Memory B cell (primary cell): ENCODE measurements at regions not wholly inside any gene's neighbourhood (a gene's known extent, or its start where the extent isn't known, plus 50 kb on each side); places are given as distances from the start of the nearest gene placed in this dataset.
A peak's percentile ranks its signal among the peaks of the same experiment; 100 is the strongest.

Experiments used
- ATAC-seq: fragments of 150-1000 bp; cut with Tn5 transposase; 2 replicates; pipeline ENCODE4 v1.10.0; 2021; ENCODE audit warnings: low read depth, mild to moderate bottlenecking, moderate library complexity
- DNase-seq, 2 donors: peaks; one replicate each; pipeline ENCODE4 v3.0.0; 2022; ENCODE audit warnings: low spot score in 2 of 2
- H3K27ac Mint-ChIP-seq: one replicate; pipeline ENCODE4 v1.8.0; 2022; ENCODE audit warnings: mild to moderate bottlenecking, moderate library complexity, mixed read lengths
- H3K27me3 Mint-ChIP-seq: one replicate; pipeline ENCODE4 v1.8.0; 2022; ENCODE audit warnings: mixed read lengths
- H3K36me3 Mint-ChIP-seq: one replicate; pipeline ENCODE4 v1.8.0; 2022; ENCODE audit warnings: mild to moderate bottlenecking, mixed read lengths
- H3K4me1 Mint-ChIP-seq: one replicate; pipeline ENCODE4 v1.8.0; 2022; ENCODE audit warnings: mixed read lengths
- H3K4me3 Mint-ChIP-seq: one replicate; pipeline ENCODE4 v1.8.0; 2022; ENCODE audit warnings: mild to moderate bottlenecking, moderate library complexity, mixed read lengths
- H3K9me3 Mint-ChIP-seq: one replicate; pipeline ENCODE4 v1.8.0; 2022; ENCODE audit warnings: mixed read lengths

- Mint-ChIP-seq H3K36me3 (no peaks in the 10 kb centered on the region), H3K4me1 (no peaks in the 10 kb centered on the region), H3K9me3 (no peaks in the 10 kb centered on the region), H3K27ac (no peak overlapping the region), H3K27me3 (peaks cover 2% of the 10 kb centered on the region), H3K4me3 (no peak overlapping the region)
- ATAC-seq (no peak), DNase-seq (no peak)
Measured at GRCh38 chr16:76970087-76970744, 220.8 kb upstream of the MON1B start.

DNA sequence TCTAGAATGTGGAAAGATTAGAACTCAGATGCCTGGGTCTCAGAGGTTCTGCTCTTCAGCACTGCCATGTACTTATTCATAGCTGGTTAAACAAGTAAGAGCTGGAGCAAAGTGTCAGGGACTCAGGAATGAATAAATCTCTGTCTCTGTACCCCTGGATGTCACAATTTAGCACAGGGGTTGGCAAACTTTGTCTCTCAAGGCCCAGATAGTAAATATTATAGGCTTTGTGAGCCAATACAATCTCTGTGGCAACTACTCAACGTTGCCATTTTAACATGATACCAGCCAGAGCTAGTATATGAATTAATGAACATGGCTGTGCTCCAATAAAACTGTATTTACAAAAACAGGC is 220.3 kb upstream of the MON1B start:
- no peak for DNase-seq
- Mint-ChIP-seq H3K36me3 (no peaks in the 10 kb centered on the region), H3K9me3 (no peaks in the 10 kb centered on the region), H3K4me3 (no peak overlapping the region), H3K27ac (no peak overlapping the region), H3K27me3 (peaks cover 2% of the 10 kb centered on the region), H3K4me1 (no peaks in the 10 kb centered on the region)
- no peak for ATAC-seq

DNA sequence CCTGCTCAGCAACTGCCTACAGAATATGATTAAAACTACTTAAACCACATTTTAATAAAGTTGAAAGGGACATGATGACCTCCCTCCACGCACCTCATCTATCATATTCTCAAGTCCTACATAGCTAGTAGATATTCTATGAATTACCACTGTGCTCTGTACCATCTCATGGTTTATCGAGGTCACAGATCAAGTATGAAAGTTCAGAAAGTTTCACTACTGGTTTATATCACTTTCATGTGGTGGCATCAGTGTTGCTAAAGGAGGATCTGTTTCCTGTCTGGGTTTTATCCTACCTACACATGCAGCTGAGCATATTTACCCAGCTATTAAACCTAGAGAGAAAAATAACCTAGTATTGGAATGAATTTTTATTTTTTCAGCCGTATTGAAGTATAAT is 214.9 kb upstream of the MON1B start:
- Mint-ChIP-seq H3K4me3 (no peak overlapping the region), H3K27me3 (peaks cover 3% of the 10 kb centered on the region), H3K4me1 (peaks cover 2% of the 10 kb centered on the region), H3K36me3 (no peaks in the 10 kb centered on the region), H3K9me3 (no peaks in the 10 kb centered on the region), H3K27ac (no peak overlapping the region)
- peak; percentile 95 for ATAC-seq
- DNase-seq, result peak in 1 of 2 donors; percentile 2

- Mint-ChIP-seq H3K36me3 (no peaks in the 10 kb centered on the region), H3K27me3 (peaks cover 3% of the 10 kb centered on the region), H3K4me1 (peaks cover 2% of the 10 kb centered on the region), H3K9me3 (peaks cover 2% of the 10 kb centered on the region), H3K27ac (no peak overlapping the region), H3K4me3 (no peak overlapping the region)
- no peak for ATAC-seq
- DNase-seq, result no peak
Measured at GRCh38 chr16:76976756-76977155, 214.2 kb upstream of the MON1B start.

DNA sequence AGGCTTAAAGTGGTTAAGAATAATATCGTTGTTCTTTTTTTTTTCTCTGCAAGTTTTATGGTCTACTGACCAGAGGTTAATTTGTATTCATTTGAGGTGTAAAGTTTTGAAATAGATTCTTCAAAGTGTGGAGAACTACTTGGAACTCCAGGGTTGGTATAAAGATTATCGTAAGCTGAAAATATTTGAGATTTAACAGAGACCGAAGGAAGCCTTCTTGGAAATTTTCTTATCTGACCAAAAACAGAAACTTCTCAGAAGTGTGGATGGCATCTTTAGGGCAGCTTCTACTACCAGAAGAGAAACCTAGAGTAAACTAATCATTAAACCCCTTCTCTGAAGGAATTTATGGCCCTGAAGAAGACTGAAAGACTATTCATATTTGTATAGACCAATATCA is 206.8 kb upstream of the MON1B start:
- no peak for ATAC-seq
- H3K27me3 Mint-ChIP-seq, result no peaks in the 10 kb centered on the region
- H3K4me3 Mint-ChIP-seq, result no peak overlapping the region
- H3K9me3 Mint-ChIP-seq, result peaks cover 6% of the 10 kb centered on the region
- no peaks in the 10 kb centered on the region for H3K4me1 Mint-ChIP-seq
- H3K36me3 Mint-ChIP-seq, result no peaks in the 10 kb centered on the region
- no peak for DNase-seq
- no peak overlapping the region for H3K27ac Mint-ChIP-seq

GRCh38 chr16:76985392-76986045 is 205.5 kb upstream of the MON1B start:
- DNase-seq, result no peak
- Mint-ChIP-seq H3K9me3 (peaks cover 7% of the 10 kb centered on the region), H3K36me3 (no peaks in the 10 kb centered on the region)

GRCh38 chr16:76988526-76988925 is 202.5 kb upstream of the MON1B start:
- Mint-ChIP-seq H3K4me3 (no peak overlapping the region), H3K9me3 (peaks cover 8% of the 10 kb centered on the region), H3K27ac (no peak overlapping the region), H3K4me1 (no peaks in the 10 kb centered on the region), H3K36me3 (no peaks in the 10 kb centered on the region), H3K27me3 (peaks cover 2% of the 10 kb centered on the region)
- ATAC-seq, result no peak
- DNase-seq, result no peak

More at GRCh38 chr16:76985392-76986045, 205.5 kb upstream of the MON1B start:
- Mint-ChIP-seq H3K4me1 (no peaks in the 10 kb centered on the region), H3K27ac (no peak overlapping the region), H3K27me3 (no peaks in the 10 kb centered on the region), H3K4me3 (no peak overlapping the region)
- no peak for ATAC-seq

GRCh38 chr16:77002644-77003043 is 188.3 kb upstream of the MON1B start:
- DNase-seq (no peak), ATAC-seq (no peak)
- H3K4me1 Mint-ChIP-seq, result peaks cover 8% of the 10 kb centered on the region
- H3K9me3 Mint-ChIP-seq, result peaks cover 3% of the 10 kb centered on the region
- H3K36me3 Mint-ChIP-seq, result no peaks in the 10 kb centered on the region
- peaks cover 5% of the 10 kb centered on the region for H3K27me3 Mint-ChIP-seq
- no peak overlapping the region for H3K4me3 Mint-ChIP-seq
- H3K27ac Mint-ChIP-seq, result no peak overlapping the region

DNA sequence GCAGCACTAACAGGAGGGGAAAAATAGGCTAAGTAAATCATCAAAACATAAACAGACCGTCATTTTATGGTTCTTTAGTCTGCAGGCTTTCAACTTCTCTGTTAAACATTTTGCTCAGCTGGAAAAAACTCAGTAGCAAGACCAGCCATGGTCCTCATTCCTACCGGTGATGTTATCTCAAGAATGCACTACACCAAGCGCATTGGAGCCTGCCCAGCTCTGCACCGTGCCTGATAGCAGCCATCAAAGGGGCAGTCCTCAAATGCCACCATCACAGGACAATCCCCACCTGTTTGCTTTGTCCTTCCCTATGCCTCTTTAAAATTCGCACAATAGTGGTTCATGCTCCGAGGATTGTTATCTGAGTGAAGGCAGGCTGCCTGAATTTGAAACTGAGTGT is 181.5 kb upstream of the MON1B start:
- Mint-ChIP-seq H3K4me1 (no peaks in the 10 kb centered on the region), H3K4me3 (no peak overlapping the region), H3K27me3 (peaks cover 3% of the 10 kb centered on the region), H3K27ac (no peak overlapping the region), H3K36me3 (no peaks in the 10 kb centered on the region), H3K9me3 (peaks cover 18% of the 10 kb centered on the region)
- DNase-seq, result no peak
- ATAC-seq, result no peak

- no peak overlapping the region for H3K27ac Mint-ChIP-seq
- H3K4me1 Mint-ChIP-seq, result no peaks in the 10 kb centered on the region
- H3K27me3 Mint-ChIP-seq, result no peaks in the 10 kb centered on the region
- no peak for ATAC-seq
- no peak for DNase-seq
- H3K9me3 Mint-ChIP-seq, result peaks cover 18% of the 10 kb centered on the region
- no peaks in the 10 kb centered on the region for H3K36me3 Mint-ChIP-seq
- H3K4me3 Mint-ChIP-seq, result no peak overlapping the region
Measured at GRCh38 chr16:77014441-77014840, 176.5 kb upstream of the MON1B start.

DNA sequence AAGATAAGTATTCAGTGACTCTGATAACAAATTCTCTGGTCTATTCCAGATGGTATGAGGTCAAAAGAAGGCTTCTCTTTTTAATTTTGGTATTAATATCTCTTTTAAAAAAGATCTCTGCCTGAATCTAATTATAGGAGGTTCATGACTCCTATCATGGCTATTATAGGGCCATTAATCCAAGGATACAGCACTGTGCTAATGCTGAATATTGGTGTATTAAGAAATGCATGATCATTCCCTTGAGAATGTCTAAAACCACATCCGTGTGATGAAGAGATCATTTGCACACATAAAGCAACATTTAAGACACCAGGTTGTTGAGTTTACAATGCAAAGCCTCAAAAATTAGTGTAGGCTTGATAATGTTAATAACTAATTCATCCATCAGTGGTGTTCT is 160.4 kb upstream of the MON1B start:
- Mint-ChIP-seq H3K4me1 (no peaks in the 10 kb centered on the region), H3K4me3 (no peak overlapping the region), H3K27me3 (peaks cover 2% of the 10 kb centered on the region), H3K36me3 (no peaks in the 10 kb centered on the region), H3K27ac (no peak overlapping the region), H3K9me3 (peaks cover 2% of the 10 kb centered on the region)
- DNase-seq (no peak), ATAC-seq (no peak)

GRCh38 chr16:77033516-77033915 is 157.5 kb upstream of the MON1B start:
- DNase-seq (no peak), ATAC-seq (no peak)
- no peak overlapping the region for H3K4me3 Mint-ChIP-seq
- peaks cover 3% of the 10 kb centered on the region for H3K9me3 Mint-ChIP-seq
- no peak overlapping the region for H3K27ac Mint-ChIP-seq
- H3K4me1 Mint-ChIP-seq, result no peaks in the 10 kb centered on the region
- H3K36me3 Mint-ChIP-seq, result no peaks in the 10 kb centered on the region
- H3K27me3 Mint-ChIP-seq, result peaks cover 2% of the 10 kb centered on the region

DNA sequence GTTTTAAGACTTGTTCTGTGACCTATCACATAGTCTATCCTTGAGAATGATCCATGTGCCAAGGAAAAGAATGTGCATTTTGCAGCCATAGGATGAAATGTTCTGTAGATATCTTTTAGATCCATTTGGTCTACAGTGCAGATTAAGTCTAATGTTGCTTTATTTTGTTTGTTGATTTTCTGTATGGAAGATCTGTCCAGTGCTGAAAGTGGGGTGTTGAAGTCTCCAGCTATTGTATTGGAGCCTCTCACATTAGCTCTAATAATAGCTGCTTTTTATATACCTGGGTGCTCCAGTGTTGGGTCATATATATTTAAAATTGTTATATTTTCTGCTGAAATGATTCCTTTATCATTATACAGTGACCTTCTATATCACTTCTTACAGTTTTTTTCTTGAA is 155.6 kb upstream of the MON1B start:
- DNase-seq (no peak), ATAC-seq (no peak)
- Mint-ChIP-seq H3K27ac (no peak overlapping the region), H3K4me3 (no peak overlapping the region), H3K4me1 (no peaks in the 10 kb centered on the region), H3K27me3 (no peaks in the 10 kb centered on the region), H3K36me3 (no peaks in the 10 kb centered on the region), H3K9me3 (peaks cover 3% of the 10 kb centered on the region)

DNA sequence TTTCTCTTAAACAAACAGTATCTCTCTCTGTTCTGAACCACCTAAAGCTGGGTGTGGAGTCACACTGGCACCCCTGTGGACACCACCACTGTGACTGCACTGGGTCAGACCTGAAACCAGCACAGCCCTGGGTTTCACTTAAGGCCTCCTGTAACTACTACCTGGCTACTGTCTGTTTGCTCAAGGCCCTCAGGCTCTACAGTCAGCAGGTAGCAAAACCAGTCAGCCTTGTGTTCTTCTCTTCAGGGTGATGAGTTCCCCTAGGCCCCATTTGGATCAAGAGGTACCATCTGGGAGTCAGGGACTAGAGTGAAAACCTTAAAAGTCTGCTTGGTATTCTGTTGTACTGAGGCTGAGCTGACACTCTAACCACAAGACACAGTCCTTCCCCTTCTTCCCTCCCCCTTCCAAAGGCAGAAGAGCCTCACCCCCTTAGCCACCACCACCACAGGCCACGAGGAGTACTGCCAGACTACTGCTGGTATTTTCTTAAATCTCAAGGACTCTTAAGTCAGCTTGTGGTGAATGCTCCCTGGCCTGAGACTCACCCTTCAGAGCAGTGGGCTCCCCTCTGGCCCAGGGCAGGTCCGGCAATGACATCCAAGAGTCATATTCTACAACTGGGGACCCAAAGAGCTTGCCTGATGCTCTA is 153.2 kb upstream of the MON1B start:
- no peaks in the 10 kb centered on the region for H3K36me3 Mint-ChIP-seq
- H3K27ac Mint-ChIP-seq, result no peak overlapping the region
- DNase-seq (no peak), ATAC-seq (no peak)
- no peaks in the 10 kb centered on the region for H3K27me3 Mint-ChIP-seq
- H3K4me1 Mint-ChIP-seq, result no peaks in the 10 kb centered on the region
- no peak overlapping the region for H3K4me3 Mint-ChIP-seq
- peaks cover 3% of the 10 kb centered on the region for H3K9me3 Mint-ChIP-seq

DNA sequence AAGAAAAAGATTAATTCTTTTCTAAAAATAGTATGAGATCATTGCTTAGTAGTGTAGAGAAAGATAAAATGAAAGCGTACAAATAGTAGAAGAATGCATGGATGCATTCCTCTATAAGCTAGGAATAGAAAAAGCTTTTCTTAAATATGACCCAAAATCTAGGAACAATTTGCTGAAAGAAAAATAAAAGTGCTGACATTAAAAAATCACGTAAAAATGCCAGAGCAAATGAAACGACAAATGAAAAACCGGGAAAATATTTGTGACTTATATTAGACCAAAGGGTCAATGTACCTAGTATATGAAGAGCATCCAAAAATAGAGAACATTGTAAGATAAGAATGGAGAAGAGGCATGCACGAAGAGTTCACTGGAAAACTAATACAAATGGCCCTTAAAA is 149.5 kb upstream of the MON1B start:
- Mint-ChIP-seq H3K27ac (no peak overlapping the region), H3K27me3 (peaks cover 7% of the 10 kb centered on the region), H3K36me3 (no peaks in the 10 kb centered on the region), H3K4me1 (no peaks in the 10 kb centered on the region), H3K9me3 (no peaks in the 10 kb centered on the region), H3K4me3 (no peak overlapping the region)
- ATAC-seq, result no peak
- DNase-seq, result no peak
